ENCODE measurements at regions not wholly inside any gene's neighbourhood (a gene's known extent, or its start where the extent isn't known, plus 50 kb on each side); places are given as distances from the start of the nearest gene placed in this dataset.
"Not testable (repeated sequence)": the region's sequence is repeated elsewhere in the genome, so short reads cannot be mapped to it uniquely, and the experiment has no call there.

- TF ChIP-seq POLR2A, CTCF (IDR thresholded peaks at IDR 0.05): not testable (repeated sequence)
Observed at GRCh38 chr14:105729825-105730368, 203.5 kb downstream of the TMEM121 start.

Measured in testis (tissue), 2 donors.